ENCODE measurements at regions not wholly inside any gene's neighbourhood (a gene's known extent, or its start where the extent isn't known, plus 50 kb on each side); places are given as distances from the start of the nearest gene placed in this dataset.
"Not testable (repeated sequence)": the region's sequence is repeated elsewhere in the genome, so short reads cannot be mapped to it uniquely, and the experiment has no call there.

DNA sequence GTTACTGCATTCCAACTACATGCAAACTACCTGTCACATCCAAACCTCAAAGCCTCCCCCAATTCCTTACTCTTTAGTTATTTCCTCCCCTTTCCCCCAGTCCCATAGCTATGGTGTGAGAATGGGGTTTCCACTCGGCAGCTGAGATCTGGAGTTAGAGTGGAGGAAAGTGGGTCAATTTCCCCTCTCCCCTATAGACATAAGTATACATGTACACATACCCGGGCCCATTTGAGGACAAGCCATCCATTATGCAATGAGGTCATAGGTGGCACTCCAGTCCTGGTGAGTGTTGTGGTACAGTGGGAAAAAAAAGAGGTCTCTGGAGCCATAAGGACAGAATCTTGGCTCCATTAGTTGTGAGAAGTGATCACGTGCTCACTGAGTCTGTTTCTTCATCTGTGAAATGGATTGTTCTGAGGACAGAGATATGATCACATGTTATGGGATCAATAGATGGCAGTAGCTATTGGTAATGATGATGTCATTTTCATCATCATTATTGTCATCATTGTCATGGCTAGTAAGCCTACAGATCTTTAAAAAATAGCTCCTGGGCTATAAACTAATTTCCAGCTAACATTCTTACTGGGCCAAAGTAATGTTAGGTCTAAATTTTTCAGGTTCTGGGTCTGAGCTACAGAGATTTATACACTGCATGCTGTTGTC, 119.0 kb downstream of the BCL2L11 start:
- Mint-ChIP-seq H3K4me1 (ENCODE audit: low read depth) (no peaks in the 10 kb centered on the region), H3K9me3 (no peaks in the 10 kb centered on the region), H3K4me3 (no peak overlapping the region), H3K36me3 (ENCODE audit: insufficient read depth) (no peaks in the 10 kb centered on the region), H3K27me3 (ENCODE audit: low read depth) (no peaks in the 10 kb centered on the region)
- DNase-seq, result no peak
- ATAC-seq, result no peak

DNA sequence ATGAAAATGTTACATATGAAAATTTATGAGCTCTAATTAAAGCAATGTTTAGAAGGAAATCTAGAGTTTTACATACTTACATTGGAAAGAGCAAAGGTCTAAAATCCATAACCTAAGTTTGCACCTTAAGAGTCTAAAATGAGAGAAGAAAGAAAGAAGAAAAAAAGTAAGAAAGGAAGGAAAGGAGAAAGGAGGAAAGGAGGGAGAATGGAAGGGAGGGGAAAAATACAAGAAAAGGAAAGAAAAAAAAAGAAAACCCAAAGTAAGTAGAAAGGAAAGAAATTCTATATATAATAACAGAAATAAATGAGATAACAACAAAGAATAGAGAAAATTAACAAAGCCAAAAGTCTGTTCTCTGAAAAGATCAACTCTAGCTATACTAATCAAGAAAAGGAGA, 122.6 kb downstream of the BCL2L11 start:
- DNase-seq, result no peak
- Mint-ChIP-seq H3K36me3 (ENCODE audit: insufficient read depth) (no peaks in the 10 kb centered on the region), H3K4me1 (ENCODE audit: low read depth) (no peaks in the 10 kb centered on the region), H3K9me3 (no peaks in the 10 kb centered on the region), H3K4me3 (no peak overlapping the region), H3K27me3 (ENCODE audit: low read depth) (no peaks in the 10 kb centered on the region)
- no peak for ATAC-seq

DNA sequence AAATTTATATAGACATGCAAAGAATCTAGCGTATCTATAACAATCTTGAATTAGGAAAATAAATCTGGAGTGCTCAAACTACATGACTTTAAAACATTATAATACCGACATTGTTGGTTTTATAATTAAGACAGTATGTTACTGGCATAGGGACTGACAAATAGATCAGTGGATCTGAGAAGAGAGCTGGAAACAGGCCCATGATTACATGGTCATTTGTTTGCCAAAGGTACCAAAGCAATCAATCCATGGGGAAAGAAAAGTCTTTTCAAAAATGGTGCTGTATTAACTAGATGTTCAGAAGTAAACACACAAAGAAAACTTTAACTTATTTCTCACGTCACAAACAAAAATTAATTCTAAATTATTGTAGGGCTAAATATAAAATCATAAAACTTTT, 124.2 kb downstream of the BCL2L11 start:
- Mint-ChIP-seq H3K27me3 (ENCODE audit: low read depth) (no peaks in the 10 kb centered on the region), H3K4me3 (no peak overlapping the region), H3K4me1 (ENCODE audit: low read depth) (no peaks in the 10 kb centered on the region), H3K36me3 (ENCODE audit: insufficient read depth) (no peaks in the 10 kb centered on the region), H3K9me3 (no peaks in the 10 kb centered on the region)
- ATAC-seq (no peak), DNase-seq (no peak)

- Mint-ChIP-seq H3K4me1 (ENCODE audit: low read depth) (no peaks in the 10 kb centered on the region), H3K27me3 (ENCODE audit: low read depth) (no peaks in the 10 kb centered on the region), H3K36me3 (ENCODE audit: insufficient read depth) (no peaks in the 10 kb centered on the region), H3K9me3 (no peaks in the 10 kb centered on the region), H3K4me3 (no peak overlapping the region)
- ATAC-seq (no peak), DNase-seq (no peak)
Measured at GRCh38 chr2:111246620-111247061, 125.9 kb downstream of the BCL2L11 start.

GRCh38 chr2:111247491-111247890, 126.8 kb downstream of the BCL2L11 start:
- no peaks in the 10 kb centered on the region for H3K9me3 Mint-ChIP-seq
- H3K36me3 Mint-ChIP-seq (ENCODE audit: insufficient read depth), result no peaks in the 10 kb centered on the region
- ATAC-seq (no peak), DNase-seq (no peak)
- H3K27me3 Mint-ChIP-seq (ENCODE audit: low read depth), result no peaks in the 10 kb centered on the region
- no peak overlapping the region for H3K4me3 Mint-ChIP-seq
- no peaks in the 10 kb centered on the region for H3K4me1 Mint-ChIP-seq (ENCODE audit: low read depth)

DNA sequence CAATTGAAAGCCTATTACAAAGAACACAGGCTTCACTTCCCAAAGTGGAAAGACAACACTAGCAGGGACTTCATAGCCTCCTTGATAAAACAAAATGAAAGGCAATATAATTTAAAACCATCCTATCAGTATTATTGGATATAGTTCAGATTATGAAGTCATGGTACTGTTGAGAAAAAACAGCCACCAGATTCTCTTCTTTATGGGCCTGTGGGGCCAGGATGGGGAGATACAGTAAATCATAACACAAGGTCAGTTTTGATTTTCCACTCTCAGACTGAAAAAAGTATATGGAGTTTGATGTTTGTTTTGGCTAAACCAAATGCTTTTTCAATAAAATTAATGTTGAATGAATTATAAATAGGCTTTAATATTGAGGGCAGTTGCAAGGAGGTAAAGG, 129.1 kb downstream of the BCL2L11 start:
- Mint-ChIP-seq H3K4me3 (no peak overlapping the region), H3K27me3 (ENCODE audit: low read depth) (no peaks in the 10 kb centered on the region), H3K36me3 (ENCODE audit: insufficient read depth) (no peaks in the 10 kb centered on the region), H3K9me3 (no peaks in the 10 kb centered on the region), H3K4me1 (ENCODE audit: low read depth) (no peaks in the 10 kb centered on the region)
- ATAC-seq (no peak), DNase-seq (no peak)

DNA sequence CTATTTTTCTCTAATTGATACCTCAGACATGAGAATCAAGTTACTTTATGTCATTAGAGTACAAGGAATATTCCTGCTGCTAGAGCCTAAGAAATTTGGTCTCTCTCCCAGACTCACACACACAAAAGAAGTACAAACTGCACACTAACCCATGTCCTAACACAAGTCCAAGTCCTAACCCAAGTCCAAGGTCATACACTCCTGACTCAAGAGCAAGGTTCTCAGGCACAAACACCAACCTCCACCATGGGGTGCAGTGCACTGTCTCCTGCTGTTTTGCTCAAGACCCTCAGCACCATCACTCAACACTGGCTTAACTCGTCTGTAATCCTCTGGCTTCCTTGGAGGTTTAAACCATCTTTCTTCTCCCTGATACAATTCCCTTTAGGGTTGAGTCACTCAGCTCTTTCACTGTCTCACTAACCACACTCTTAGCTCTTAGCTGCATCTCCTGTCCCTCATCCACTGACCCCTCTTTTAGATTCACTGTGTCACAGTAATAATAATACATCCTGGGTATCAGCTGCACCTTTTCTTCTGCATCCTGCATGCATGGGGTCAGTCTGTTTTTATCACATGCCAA, 129.8 kb downstream of the BCL2L11 start:
- H3K4me3 Mint-ChIP-seq, result no peak overlapping the region
- H3K4me1 Mint-ChIP-seq (ENCODE audit: low read depth), result no peaks in the 10 kb centered on the region
- no peaks in the 10 kb centered on the region for H3K27me3 Mint-ChIP-seq (ENCODE audit: low read depth)
- ATAC-seq (no peak), DNase-seq (no peak)
- no peaks in the 10 kb centered on the region for H3K9me3 Mint-ChIP-seq
- H3K36me3 Mint-ChIP-seq (ENCODE audit: insufficient read depth), result no peaks in the 10 kb centered on the region

GRCh38 chr2:111251711-111252110, 131.0 kb downstream of the BCL2L11 start:
- Mint-ChIP-seq H3K4me3 (no peak overlapping the region), H3K9me3 (no peaks in the 10 kb centered on the region), H3K4me1 (ENCODE audit: low read depth) (no peaks in the 10 kb centered on the region), H3K36me3 (ENCODE audit: insufficient read depth) (no peaks in the 10 kb centered on the region), H3K27me3 (ENCODE audit: low read depth) (no peaks in the 10 kb centered on the region)
- ATAC-seq (no peak), DNase-seq (no peak)

DNA sequence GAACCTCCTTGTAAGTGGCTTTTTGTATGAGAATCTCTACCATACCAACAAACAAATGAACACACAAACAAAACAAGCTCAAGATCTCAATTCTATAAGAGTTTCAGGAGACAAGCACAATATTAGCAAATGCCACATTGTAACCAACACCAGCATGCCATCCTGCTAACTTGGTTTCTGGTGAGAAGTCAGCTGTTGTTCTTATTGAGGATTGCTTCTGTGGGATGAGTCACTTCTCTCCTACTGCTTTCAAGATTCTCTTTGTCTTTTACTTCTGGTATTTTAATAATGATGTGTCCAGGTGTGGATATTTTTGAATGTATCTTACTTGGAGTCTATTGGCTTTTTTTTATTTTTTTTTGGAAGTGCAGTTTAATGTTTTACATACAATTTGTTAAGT, 131.7 kb downstream of the BCL2L11 start:
- DNase-seq, result no peak
- Mint-ChIP-seq H3K9me3 (no peaks in the 10 kb centered on the region), H3K4me3 (no peak overlapping the region), H3K4me1 (ENCODE audit: low read depth) (no peaks in the 10 kb centered on the region), H3K36me3 (ENCODE audit: insufficient read depth) (no peaks in the 10 kb centered on the region), H3K27me3 (ENCODE audit: low read depth) (no peaks in the 10 kb centered on the region)
- no peak for ATAC-seq

DNA sequence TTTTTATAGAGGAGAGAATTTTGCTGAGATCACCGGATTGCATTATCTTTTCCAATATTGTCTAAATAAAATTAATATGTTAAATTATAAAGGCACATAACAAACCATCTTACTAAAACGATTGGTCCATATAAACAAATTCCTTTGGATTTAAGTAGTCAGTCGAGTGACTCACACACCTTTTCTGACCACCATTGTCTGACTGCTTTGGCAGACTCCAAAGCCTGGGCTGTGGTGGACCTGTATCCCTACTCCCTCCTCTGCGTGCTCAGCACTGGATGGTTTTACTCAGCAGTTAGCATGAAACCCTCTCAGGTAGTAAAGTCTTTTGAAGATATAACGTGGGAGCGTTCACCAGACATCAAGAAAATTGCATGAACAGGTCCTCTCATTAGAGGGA, 134.2 kb downstream of the BCL2L11 start:
- not testable (repeated sequence) for H3K9me3 Mint-ChIP-seq; DNase-seq; H3K27me3 Mint-ChIP-seq (ENCODE audit: low read depth); ATAC-seq; H3K4me3 Mint-ChIP-seq; H3K36me3 Mint-ChIP-seq (ENCODE audit: insufficient read depth); H3K4me1 Mint-ChIP-seq (ENCODE audit: low read depth)

DNA sequence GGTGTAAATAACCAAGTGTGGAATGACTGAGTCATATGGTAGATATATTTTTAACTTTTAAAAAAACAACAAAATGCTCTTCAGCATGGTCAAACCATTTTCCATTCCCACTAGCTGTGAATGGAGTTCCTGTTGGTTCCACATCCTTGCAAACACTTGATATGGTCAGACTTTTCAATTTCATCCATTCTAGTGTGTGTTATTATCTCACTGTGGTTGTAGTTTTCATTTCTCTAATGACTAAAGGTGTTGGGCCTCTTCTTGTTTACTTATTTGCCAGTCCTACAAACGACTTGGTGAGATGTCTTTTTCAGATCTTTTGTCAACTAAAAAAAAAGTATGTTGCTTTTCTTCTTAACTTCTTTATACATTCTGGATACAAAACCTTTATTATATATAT, 135.9 kb downstream of the BCL2L11 start:
- not testable (repeated sequence) for H3K4me1 Mint-ChIP-seq (ENCODE audit: low read depth); H3K36me3 Mint-ChIP-seq (ENCODE audit: insufficient read depth); ATAC-seq; H3K4me3 Mint-ChIP-seq; H3K9me3 Mint-ChIP-seq; DNase-seq; H3K27me3 Mint-ChIP-seq (ENCODE audit: low read depth)

DNA sequence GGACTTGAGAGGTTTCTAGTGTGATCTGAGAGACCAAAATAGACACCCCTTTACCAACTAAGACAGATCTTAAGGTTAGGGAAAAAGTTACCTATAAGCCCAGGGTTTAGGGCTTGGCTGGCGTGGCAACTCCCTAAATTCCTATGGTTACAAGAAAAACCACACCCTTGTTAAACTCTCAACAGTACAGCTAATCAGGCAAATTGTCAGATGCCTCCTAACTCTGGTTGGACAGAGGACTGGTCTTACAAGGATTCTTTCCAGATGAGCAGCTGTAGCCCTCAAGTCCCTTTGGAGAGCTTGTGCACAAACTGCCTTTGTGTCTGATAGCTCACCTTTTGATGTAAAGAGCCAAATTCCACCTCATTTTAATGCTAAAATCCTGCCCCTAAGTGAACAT, 136.9 kb downstream of the BCL2L11 start:
- not testable (repeated sequence) for H3K4me3 Mint-ChIP-seq; H3K9me3 Mint-ChIP-seq; H3K36me3 Mint-ChIP-seq (ENCODE audit: insufficient read depth); H3K27me3 Mint-ChIP-seq (ENCODE audit: low read depth); DNase-seq; ATAC-seq; H3K4me1 Mint-ChIP-seq (ENCODE audit: low read depth)

DNA sequence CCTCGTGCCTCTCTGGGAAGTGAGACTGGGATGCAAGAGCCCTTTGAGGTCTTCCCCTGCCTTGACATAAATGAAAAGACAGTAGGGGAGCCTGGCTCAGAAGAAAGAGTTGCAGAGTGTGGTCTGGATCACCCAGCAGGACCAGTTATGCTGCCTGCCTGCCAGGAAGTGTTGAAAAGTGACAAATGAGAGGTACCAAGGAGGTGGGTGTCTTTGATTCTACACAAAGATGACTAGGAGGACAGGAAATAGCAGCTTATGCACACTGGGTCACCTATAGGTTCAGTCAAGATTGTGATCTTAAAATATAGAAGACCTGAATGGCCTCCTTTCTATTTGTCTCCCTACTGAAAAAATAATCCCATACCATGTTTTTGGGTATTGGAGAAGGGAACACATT, 137.6 kb downstream of the BCL2L11 start:
- H3K27me3 Mint-ChIP-seq (ENCODE audit: low read depth); H3K9me3 Mint-ChIP-seq; H3K4me3 Mint-ChIP-seq; ATAC-seq; H3K4me1 Mint-ChIP-seq (ENCODE audit: low read depth); H3K36me3 Mint-ChIP-seq (ENCODE audit: insufficient read depth); DNase-seq: not testable (repeated sequence)

DNA sequence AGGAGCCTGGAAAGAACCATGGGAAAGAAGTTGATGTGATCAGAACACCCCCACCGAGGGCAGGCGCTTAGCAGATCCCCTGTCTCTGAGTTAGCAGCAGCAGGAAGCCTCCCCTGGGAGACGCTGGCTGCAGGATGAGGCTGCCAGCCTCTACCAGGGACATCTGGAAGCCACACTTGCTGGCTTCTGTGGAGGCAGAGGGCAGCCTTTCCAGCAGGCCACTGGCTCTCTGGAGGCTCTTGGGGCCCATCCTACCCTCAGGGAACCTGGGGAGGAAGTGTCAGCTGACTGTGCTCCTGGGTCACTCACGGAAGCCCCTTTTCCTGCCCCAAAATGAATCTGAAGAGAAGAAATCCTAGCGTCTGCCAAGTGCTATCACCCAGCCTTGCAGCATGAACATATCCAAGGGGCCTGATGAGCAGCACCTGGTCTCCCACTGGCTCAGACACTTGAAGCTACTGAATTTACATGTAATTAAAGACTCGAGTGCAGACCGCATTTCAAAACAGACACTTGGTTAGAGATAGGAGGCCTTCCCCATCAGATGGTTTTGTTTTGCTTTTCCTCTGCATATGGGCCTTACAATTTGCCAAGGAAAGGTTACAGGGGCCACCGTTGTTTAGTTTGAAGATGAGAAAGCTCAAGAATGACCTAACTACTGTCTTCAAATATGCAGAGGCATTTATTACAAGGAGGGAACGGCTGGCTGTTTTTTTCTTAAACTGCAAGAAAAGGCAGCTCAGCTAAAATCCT, 142.1 kb downstream of the BCL2L11 start:
- not testable (repeated sequence) for H3K36me3 Mint-ChIP-seq (ENCODE audit: insufficient read depth); ATAC-seq; DNase-seq; H3K27me3 Mint-ChIP-seq (ENCODE audit: low read depth); H3K4me3 Mint-ChIP-seq; H3K9me3 Mint-ChIP-seq; H3K4me1 Mint-ChIP-seq (ENCODE audit: low read depth)

DNA sequence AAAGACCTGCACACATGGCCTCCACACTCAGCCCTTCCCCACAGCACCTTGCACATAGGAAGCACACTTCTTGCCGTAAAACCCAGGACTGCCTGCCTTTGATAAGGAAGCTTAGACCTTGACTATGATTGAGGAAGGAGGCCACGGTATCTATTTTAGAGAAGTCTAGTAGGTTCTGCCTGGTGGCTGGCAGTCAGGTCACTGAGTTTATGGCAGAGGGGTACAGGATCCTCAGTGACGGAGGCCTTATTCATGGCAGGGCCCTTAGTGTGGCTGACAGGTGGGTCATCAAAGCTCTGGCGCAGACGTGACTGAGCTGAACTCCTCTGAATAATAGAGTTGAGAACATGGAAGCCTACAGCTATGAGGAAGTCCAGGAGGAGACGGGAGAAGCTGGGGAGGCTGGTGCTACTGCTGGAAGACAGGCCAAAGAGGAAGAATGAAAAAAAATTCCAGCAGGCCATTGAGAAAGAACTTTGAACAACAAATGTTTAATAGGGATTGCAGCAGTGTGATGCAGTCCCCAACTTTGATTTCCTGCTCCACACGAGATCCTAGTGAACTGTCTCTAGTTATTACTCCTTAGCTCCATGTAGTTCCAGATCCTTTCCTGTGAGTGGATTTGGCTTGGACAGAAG, 142.8 kb downstream of the BCL2L11 start:
- DNase-seq, result not testable (repeated sequence)

More for the DNA sequence above, 142.8 kb downstream of the BCL2L11 start:
- H3K36me3 Mint-ChIP-seq (ENCODE audit: insufficient read depth); H3K4me1 Mint-ChIP-seq (ENCODE audit: low read depth); ATAC-seq; H3K27me3 Mint-ChIP-seq (ENCODE audit: low read depth); H3K9me3 Mint-ChIP-seq; H3K4me3 Mint-ChIP-seq: not testable (repeated sequence)
